ENCODE measurements at regions not wholly inside any gene's neighbourhood (a gene's known extent, or its start where the extent isn't known, plus 50 kb on each side); places are given as distances from the start of the nearest gene placed in this dataset.

- FAIRE-seq, result no peak
- Histone ChIP-seq H3K4me2 (ENCODE audit: control insufficient read depth, extremely low read depth, insufficient read depth, low read depth, low read length) (no peak overlapping the region), H3K4me1 (ENCODE audit: control insufficient read depth, extremely low read depth, insufficient read depth, low read length) (peaks cover 13% of the 10 kb centered on the region), H3K79me2 (ENCODE audit: control insufficient read depth, insufficient read depth, low read length) (no peaks in the 10 kb centered on the region), H2AFZ (ENCODE audit: control insufficient read depth, low read length) (no peak overlapping the region), H3K4me3 (ENCODE audit: control insufficient read depth in 2 of 3, extremely low read depth in 1 of 3, insufficient read depth in 2 of 3, low read depth in 1 of 3, low read length in 3 of 3) (no peak overlapping the region), H3K36me3 (ENCODE audit: control insufficient read depth in 2 of 2, extremely low read depth in 1 of 2, insufficient read depth in 2 of 2, low read length in 2 of 2) (no peaks in the 10 kb centered on the region), H3K27ac (ENCODE audit: control insufficient read depth, insufficient read depth, low read length) (no peak overlapping the region), H3K9ac (ENCODE audit: control insufficient read depth, extremely low read depth, insufficient read depth, low read length) (no peak overlapping the region), H3K9me3 (ENCODE audit: control insufficient read depth, low read depth, low read length) (no peaks in the 10 kb centered on the region), H3K27me3 (ENCODE audit: control insufficient read depth, extremely low read depth, insufficient read depth, low read length) (no peaks in the 10 kb centered on the region), H4K20me1 (ENCODE audit: control insufficient read depth, extremely low read depth, insufficient read depth, low read length) (no peaks in the 10 kb centered on the region), H3K9me1 (ENCODE audit: control insufficient read depth, extremely low read depth, insufficient read depth, low read length) (no peaks in the 10 kb centered on the region)
- dilution Hi-C loops (cut with MboI; ENCODE audit: extremely low pct_ligation_motif_present, low sequenced_read_pairs), result no loop called here
- DNase-seq (ENCODE audit: low read depth, low spot score), result no peak
- TF ChIP-seq CTCF (optimal IDR thresholded peaks at IDR 0.05 in 1 of 3, IDR thresholded peaks at IDR 0.05 in 1 of 3, conservative IDR thresholded peaks at IDR 0.05 in 1 of 3; ENCODE audit: extremely low read depth in 1 of 3, insufficient read depth in 2 of 3, low read length in 3 of 3), result no peak
- TF ChIP-seq EZH2 (IDR thresholded peaks at IDR 0.05; ENCODE audit: low read length), result no peak
Observed at GRCh38 chr10:60575105-60575504, 185.4 kb upstream of the ANK3 start.

- FAIRE-seq (peak; percentile 52), DNase-seq (ENCODE audit: low read depth, low spot score) (no peak)
- H3K4me3 ChIP-seq (ENCODE audit: control insufficient read depth in 2 of 3, extremely low read depth in 1 of 3, insufficient read depth in 2 of 3, low read depth in 1 of 3, low read length in 3 of 3), result no peak overlapping the region
- peaks cover 13% of the 10 kb centered on the region for H3K4me1 ChIP-seq (ENCODE audit: control insufficient read depth, extremely low read depth, insufficient read depth, low read length)
- H3K27me3 ChIP-seq (ENCODE audit: control insufficient read depth, extremely low read depth, insufficient read depth, low read length), result no peaks in the 10 kb centered on the region
- H2AFZ ChIP-seq (ENCODE audit: control insufficient read depth, low read length), result no peak overlapping the region
- H3K27ac ChIP-seq (ENCODE audit: control insufficient read depth, insufficient read depth, low read length), result no peak overlapping the region
- no peaks in the 10 kb centered on the region for H3K36me3 ChIP-seq (ENCODE audit: control insufficient read depth in 2 of 2, extremely low read depth in 1 of 2, insufficient read depth in 2 of 2, low read length in 2 of 2)
- TF ChIP-seq CTCF (optimal IDR thresholded peaks at IDR 0.05 in 1 of 3, IDR thresholded peaks at IDR 0.05 in 1 of 3, conservative IDR thresholded peaks at IDR 0.05 in 1 of 3; ENCODE audit: extremely low read depth in 1 of 3, insufficient read depth in 2 of 3, low read length in 3 of 3) (no peak), EZH2 (IDR thresholded peaks at IDR 0.05; ENCODE audit: low read length) (no peak)
- no peaks in the 10 kb centered on the region for H3K79me2 ChIP-seq (ENCODE audit: control insufficient read depth, insufficient read depth, low read length)
- H3K9ac ChIP-seq (ENCODE audit: control insufficient read depth, extremely low read depth, insufficient read depth, low read length), result no peak overlapping the region
- dilution Hi-C loops (cut with MboI; ENCODE audit: extremely low pct_ligation_motif_present, low sequenced_read_pairs), result no loop called here
- H3K9me3 ChIP-seq (ENCODE audit: control insufficient read depth, low read depth, low read length), result no peaks in the 10 kb centered on the region
- H3K9me1 ChIP-seq (ENCODE audit: control insufficient read depth, extremely low read depth, insufficient read depth, low read length), result no peaks in the 10 kb centered on the region
- no peaks in the 10 kb centered on the region for H4K20me1 ChIP-seq (ENCODE audit: control insufficient read depth, extremely low read depth, insufficient read depth, low read length)
- H3K4me2 ChIP-seq (ENCODE audit: control insufficient read depth, extremely low read depth, insufficient read depth, low read depth, low read length), result no peak overlapping the region
Observed at GRCh38 chr10:60574388-60574787, 184.7 kb upstream of the ANK3 start.
